NCI-H1436 (cell line): ENCODE measurements at regions not wholly inside any gene's neighbourhood (a gene's known extent, or its start where the extent isn't known, plus 50 kb on each side); places are given as distances from the start of the nearest gene placed in this dataset.

Source experiments
- DNase-seq: peaks from one replicate; lab custom pipeline; 2025; lab: John Stamatoyannopoulos, UW

DNA sequence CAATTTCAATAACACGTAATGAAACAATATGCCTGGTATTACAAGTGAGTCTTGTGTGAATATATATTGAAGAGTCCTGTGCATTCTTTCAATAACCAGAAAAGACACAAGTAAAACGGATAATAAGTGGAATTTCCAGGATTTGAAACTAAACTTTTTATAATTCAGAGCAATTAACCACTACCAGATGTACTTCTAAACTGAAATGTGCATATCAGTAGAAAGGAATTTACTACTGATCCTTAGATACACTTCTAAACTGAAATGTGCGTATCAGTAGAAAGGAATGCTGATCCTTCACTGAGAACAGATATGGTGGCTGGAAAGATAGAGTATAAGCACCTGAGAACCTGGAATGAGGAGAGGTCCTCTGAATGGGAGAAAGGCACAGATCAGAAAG lies 470.9 kb upstream of the SPHKAP start:
- no peak for DNase-seq

DNA sequence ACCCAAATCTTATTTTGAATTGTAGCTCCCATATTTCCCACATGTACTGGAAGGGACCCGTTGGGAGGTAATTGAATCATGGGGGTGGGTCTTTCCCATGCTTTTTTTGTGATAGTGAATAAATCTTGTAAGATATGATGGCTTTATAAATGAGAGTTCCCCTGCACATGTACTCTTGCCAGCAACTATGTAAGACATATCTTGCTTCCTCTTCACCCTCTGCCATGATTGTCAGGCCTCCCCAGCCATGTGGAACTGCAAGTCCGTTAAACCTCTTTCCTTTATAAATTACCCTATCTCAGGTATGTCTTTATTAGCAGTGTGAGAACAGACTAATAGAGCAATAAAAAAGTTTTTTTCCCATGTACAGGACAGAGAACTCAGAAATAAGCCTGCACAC lies 468.4 kb upstream of the SPHKAP start:
- DNase-seq = no peak

DNA sequence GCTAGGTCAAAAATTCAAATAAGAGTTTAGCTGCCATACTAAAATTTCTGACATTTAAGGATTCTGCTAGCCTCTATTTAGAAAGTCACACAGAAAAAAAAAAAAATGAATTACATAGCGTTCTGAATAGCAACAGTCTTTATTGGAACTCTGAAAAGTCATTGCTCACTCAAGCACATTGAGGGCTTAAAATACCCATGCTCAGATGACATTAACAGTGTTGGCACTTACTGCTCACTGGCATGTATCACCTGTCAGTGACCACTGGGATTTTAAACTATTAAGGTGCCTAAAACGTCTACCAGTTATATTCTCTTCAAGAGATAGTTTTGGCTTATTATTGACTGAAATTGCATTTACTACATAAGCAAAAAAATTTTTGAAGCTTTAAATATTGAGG lies 468.0 kb upstream of the SPHKAP start:
- DNase-seq = no peak

DNA sequence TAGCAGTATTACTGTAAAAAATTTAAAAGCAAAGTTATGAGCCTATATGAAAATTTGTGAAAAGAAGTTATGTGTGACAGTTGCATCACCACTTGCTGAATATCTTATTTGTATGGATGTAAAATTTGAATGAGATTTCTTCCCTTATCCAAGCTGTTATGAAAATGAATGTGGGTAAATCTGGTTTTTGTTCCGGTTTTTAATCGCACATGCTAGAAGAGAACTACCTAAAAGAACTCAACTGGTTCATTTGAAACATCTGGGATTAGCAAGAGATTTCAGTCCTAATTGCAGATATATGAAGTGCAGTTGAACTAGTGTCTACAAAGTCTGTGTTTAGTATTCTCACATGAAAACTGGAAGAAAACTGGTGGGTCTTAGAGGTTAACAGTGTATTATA lies 467.1 kb upstream of the SPHKAP start:
- DNase-seq = no peak

DNA sequence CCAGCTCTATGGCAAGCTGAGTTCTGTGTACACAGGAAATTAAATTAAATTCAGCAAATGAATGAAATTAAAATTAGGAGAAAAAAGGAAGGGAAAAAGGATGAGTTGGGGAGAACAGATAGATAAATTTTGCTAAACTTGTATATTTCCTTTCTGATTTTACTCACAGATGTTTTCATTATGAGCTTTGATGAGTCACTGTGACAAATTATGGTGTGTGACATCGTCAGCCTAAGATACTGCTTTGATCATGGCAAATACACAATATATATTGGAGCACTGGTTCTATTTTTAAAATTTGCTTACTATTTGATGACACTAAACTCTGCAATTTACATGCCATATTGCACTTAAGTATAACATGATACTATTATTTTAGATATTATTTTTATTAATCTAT lies 464.6 kb upstream of the SPHKAP start:
- DNase-seq = no peak

DNA sequence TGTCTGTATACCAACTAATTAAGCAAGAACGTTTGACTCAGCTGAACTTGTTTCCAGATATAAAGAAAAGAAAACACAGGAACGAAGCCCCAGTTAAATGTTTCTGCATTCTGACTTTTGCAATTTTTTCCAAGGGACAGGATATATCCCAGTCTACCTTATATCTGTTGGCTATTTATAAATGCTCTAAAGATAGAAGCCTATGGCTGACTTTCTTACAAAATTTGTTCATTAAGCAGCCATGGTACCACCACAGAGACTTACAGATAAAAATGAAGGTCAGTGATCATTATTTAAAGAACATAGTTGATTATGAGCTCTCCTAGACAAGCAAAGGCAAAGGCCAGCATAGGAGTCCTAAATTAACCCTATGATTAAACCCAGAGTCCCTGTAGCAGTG lies 462.7 kb upstream of the SPHKAP start:
- no peak for DNase-seq

DNA sequence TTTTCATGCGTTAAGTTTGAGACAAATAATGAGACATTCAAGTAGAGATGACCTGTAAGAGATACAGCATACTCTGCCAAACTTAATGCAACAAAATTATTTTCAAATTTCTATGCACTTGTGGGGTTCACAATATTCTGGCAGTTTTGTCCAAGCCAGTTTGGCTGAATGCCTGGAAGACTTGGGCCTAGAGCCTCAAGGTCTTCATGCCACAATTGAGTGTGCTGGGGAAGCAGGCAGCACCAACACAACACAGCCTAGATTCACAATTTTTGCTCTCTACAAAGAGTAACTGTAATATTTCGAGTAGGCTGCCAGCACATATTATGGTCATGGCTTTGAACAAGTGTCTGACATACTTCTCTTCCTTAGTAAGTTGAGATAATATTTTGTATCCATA lies 461.4 kb upstream of the SPHKAP start:
- no peak for DNase-seq

DNA sequence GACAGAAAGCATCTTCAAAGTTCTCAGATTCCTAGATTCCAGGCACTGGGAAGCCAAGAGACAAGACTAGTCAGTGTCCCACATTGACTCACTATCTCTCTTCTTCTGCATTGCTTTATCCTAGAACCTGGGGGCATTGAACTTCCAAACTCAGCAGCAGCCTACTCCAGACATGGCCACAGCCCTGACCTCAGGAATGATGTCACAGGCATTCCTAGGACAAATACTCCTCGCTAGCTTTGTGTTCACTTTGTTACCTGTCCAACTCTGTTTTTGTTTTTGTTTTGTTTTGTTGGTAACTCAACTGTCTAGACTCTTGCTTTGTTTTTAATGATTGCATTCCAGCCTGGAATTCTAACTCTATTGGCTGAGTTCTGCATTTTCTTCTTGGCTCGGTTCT lies 449.3 kb upstream of the SPHKAP start:
- no peak for DNase-seq

DNA sequence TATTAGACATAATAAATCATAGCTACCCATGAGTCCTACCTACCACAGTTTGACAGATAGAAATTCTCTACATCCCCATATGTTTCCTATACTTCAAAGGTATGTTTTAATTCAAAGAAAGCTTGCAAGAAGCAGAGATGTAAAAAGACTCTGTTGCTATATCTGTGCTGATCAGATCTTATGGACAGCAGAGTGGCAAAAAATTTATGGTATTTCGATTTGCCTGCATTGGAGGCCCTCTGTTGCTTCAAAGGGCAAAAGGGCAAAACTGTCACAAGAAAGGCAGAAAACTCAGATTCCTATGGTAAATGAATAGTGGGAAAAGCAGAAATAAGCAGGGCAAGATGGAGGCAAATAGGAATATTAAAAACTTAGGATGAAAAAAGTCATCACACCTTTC lies 447.8 kb upstream of the SPHKAP start:
- DNase-seq = no peak

DNA sequence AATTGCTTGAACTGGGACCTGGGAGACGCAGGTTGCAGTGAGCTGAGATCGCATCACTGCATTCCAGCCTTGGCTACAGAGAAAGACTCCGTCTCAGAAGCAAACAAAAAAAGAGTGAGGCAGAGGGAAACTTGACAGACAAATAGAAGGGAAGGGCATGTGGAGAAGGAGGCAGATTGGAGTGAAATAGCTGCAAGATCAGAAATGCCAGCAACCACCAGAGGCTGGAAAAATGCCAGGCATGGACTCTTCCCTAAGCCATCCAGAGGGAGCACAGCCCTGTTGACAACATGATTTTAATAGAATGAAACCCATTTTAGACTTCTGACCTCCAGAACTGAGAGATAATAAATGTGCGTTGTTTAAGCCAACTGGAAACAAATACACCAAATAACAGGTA lies 447.2 kb upstream of the SPHKAP start:
- DNase-seq = no peak

DNA sequence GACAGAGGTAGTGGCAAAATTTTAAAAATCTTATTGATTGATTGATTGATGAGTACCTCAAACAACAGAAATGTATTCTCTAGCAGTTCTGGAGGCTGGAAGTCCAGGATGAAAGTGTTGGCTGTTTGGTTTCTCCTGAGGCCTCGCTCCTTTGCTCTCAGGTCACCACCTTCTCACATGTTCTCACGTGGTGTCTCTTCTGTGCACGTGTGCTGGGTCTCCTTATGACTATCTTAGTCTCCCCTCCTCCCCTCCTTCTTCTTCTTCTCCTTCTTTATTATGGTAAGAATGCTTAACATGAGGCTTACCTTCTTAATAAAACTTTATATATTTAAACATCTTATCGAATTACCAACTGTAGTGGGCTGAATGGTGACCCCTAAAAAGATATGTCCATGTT lies 446.0 kb upstream of the SPHKAP start:
- no peak for DNase-seq

DNA sequence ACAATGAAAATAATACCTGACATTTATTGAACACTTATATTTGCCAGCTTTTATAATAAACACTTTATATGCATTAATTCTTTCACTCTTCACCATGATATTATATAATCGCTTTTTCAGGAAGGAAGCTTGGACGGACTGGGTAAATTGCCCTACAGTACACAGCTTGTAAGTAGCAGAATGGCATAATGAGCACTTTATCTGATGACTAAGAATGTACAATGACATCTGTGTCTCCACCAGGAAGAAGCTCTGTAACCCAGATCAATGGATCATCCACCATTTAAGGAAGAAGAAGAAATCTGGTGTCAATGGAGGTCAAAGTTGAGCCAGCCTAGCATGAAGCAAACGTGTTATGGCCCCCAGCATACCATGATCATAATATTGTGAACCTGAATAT lies 444.0 kb upstream of the SPHKAP start:
- DNase-seq = no peak

DNA sequence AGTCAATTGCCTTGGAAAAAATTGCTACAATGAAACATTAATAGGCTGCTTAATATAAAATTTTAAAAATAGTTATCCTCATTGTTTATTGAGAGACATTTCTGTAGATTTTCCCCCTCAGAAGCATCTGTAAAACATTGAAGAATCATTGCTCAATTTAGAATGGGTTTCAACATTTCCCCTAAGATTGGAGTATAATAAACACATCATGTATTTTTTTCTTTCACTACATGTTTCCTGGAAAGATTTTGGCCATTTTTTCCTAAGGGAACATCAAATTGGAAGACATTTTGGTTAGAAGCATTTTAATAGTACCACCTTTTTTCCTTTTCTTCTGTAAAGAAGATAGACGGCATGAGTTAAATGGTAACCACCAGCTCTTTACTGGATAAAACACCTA lies 443.2 kb upstream of the SPHKAP start:
- no peak for DNase-seq

DNA sequence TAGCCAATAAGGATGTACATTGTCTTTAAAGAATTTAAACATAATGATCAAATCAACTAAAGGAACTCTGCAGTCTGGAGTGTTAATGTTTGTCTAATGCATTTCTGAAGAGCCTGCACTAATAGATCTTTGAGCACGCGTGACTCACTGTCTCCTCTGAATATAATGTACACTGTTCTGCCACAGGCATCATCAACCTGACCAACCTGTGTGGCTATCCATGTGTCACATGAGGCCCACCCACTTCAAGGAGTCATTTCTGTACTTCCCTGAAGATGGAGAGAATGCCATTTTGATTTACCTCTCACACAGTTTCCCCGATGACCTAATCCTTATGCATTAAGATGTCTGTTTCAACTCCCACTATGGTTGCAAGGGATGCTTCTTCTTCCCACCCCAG lies 434.0 kb upstream of the SPHKAP start:
- no peak for DNase-seq

DNA sequence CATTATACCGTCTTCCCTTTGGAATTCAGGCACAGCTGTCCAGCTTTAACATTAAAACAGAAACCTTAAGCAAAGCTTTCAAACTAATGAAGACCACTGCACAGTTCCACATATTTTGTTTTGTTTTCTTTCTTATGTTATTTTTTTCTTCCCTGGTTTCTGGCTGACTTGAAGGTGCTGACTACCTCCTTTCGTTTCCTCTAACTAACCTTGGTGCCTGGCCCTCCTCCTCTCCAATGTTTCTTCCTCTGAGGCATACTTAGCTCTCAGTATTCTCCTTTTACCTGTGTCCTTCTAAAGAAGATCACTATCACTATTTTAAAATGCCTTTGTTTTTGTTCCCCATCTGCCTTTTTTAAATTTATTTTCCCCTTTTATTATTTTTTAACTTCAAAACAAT lies 433.3 kb upstream of the SPHKAP start:
- DNase-seq = no peak

DNA sequence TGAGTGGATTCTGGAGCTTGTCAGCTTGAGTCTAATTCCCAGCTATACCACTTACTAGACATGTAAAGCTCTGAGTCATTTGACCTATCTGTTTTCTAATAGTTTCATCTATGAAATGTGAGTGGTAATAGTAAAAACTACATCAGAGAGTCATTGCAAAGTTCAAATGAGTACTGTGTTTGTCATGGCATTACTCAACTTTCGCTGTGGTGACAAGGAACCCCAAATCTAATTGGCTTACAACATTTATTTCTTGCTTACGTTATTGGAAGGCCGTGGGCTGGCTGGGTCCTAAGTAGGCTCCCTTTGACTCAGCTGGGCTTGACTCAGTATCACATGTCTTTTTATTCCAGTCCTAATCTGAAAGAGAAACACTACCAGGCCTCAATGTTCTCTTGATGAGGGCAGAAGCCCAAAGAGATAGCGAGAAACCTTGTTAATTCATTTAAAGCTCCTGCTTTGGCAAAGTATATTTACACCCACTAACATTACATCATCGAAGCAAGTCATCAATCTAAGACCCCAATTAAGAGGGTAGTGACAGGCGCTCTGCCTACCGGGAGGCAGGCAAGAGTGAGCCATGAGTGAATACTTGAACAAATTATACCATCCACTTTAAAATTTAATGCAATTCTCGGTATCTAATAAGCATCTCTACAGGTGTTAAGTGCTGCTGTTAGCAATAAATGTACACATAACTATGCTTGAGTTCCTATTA lies 431.8 kb upstream of the SPHKAP start:
- DNase-seq = peak; percentile 83

DNA sequence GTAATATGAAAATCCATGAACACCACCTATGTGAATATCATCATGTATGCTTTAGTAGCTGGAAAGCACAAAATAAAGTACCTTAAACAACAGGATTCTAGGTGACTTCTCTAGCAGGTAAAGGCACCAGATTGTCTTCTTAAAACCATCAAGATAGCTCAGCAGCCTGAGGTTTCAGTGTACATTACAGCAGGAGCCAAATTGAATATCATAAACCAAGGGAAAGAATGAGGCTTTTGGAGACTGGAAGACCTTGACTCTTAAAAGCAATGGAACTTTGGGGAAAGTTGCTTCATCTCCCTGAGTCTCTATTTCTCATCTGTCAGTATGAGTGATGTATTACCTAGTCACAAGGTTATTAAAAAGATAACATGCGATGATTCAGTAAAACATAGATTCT lies 429.7 kb upstream of the SPHKAP start:
- DNase-seq = no peak

DNA sequence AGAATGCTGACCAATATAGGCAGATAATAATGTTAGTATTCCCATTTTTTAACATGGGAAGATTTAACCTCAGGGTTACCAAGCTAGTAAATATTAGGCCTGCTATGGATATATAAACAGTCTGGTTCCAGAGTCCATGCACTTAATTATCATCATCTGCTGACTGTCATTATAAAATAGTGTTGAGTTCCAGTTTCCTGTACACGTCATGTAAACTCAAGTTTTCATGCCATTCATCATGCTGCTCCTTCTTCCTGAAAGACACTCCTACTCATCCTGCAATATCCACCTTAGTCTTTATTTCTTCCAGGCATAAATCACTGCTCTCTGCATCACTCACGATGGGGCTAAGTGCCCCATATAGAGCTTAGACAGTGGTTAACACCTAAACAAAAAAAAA lies 420.8 kb upstream of the SPHKAP start:
- DNase-seq = no peak

DNA sequence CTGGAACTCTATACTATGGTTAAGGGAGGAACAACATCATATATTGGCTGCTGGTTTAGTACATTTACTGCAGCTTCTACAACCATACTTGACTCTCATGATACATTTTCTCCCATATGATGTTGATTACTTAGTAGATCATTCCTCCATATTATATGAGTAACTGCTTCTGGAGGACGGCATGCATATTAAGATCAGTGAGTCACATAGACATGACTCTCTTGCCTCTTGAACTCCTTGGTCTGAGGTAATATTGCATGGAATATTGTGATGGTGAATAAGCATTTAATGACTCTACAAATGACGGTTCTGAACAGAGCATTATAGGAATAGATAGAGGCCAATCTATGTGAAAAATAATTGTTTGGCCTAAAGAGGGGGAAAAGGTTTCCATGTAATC lies 418.8 kb upstream of the SPHKAP start:
- no peak for DNase-seq

DNA sequence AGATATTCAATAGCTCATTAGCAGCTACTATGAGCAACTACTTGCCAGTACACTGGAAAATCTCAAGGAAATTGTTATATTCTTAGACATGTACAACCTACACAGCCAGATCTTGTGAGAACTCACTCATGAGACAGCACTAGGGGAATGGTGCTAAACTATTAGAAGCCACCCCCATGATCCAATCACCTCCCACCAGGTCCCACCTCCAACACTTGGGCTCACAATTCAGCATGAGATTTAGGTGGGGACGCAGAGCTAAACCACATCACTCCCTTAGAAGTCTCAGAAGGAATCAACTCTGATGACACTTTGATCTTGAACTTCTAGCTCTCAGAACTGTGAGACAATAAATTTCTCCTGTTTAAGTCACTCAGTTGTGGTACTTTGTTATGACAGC lies 418.3 kb upstream of the SPHKAP start:
- DNase-seq = no peak

DNA sequence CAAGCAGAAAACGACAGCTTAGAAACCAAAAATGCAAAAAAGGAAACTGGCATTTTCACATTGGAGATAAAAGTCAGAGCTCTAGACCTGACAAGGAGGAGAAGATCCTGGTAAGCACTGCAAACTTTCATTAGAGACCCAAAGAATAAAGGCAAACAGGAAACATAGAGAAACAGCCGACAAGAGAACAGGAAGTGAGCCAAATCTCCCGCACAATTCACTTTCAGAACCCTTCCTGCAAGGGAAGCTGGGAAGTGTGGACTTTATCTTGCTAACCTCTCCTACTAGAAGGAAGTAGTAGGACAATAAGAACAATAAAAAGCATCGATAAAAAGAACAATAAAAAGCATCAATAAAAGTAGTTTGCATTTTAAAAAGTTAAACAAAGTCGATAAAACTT lies 417.8 kb upstream of the SPHKAP start:
- no peak for DNase-seq

DNA sequence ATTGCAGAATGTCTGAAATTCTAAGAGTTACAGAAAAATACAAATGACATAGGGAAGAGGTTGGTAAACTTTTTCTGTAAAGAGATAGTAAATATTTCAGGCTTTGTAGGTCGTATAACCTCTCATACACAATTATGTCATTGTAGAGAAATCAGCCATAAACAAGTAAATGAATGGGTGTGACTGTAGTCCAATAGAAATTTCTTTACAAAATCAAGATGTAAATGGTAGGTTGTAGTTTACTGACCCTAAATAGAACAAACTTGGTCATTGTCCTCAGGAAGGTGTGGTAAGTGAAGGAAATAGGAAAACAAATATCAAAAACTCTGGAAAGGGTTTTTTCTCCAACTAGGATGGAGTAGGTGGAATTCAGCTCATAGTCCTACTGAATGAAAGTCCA lies 415.5 kb upstream of the SPHKAP start:
- DNase-seq = no peak

DNA sequence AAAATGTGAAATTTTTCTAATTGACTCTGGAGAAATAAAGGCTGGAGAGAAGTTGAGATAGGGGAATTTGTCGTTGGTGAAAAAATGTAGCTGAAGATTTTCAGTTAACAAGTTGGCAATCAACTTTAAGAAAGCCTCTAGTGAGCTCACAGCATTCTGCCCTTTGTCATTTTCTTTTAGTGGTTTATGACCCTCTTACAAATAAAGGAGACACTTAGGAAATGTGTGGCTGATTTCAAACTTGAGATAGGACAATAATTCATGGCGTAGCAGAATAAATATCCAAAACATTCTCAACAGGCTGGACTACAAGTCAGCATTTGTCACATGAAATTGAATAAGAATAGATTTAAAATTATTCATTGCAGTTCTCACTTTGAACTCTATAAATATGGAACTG lies 412.5 kb upstream of the SPHKAP start:
- DNase-seq = no peak

DNA sequence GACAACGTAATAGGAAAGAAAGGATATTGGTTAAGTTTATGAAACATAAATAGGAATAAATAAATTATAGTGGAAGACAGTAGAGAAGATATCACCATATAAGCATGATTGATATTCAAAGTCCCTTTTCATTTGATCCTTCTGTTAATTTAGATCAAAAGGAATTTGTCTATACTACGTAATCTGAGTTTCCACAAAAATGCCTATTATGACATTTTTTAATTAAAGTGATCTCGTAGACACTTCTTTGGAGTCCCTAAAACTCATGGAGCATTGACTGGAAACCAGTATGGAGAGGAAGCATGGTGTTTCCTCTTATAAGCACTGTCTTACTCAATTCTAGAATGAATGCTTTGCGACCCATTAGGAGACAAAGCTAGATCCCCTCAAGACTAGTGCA lies 411.4 kb upstream of the SPHKAP start:
- DNase-seq = no peak

DNA sequence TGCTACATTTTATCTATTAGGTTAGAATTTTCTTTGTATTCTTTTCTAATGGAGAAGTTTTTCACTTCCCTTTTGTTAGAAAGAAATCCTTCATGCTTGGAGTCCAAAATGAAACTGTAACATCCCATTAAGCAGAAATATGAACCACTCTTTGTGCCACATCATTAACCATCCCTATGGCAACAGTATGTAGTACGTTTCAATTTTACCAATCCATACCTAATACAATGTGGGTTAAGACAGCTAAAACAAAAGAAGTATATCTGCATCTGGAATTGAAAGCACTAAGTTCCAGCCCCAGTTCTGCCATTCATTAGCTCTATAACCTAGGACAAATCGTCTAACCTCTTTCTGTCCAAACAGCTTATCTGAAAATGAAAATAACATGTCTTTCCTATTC lies 409.2 kb upstream of the SPHKAP start:
- DNase-seq = no peak
